SJCRH30 (cell line): ENCODE measurements at regions not wholly inside any gene's neighbourhood (a gene's known extent, or its start where the extent isn't known, plus 50 kb on each side); places are given as distances from the start of the nearest gene placed in this dataset.

Experiments
- DNase-seq, 2 experiments: peaks; one replicate each; pipeline ENCODE4 v3.0.0-alpha.2; 2015 to 2020
- H3K27ac ChIP-seq: fragments of 250-450 bp; sonication (Bioruptor Pico); 2 replicates; pipeline ENCODE4 v1.5.1; 2020; ENCODE audit warnings: mild to moderate bottlenecking, moderate library complexity
- H3K27me3 ChIP-seq: fragments of 250-450 bp; sonication (Bioruptor Pico); 2 replicates; pipeline ENCODE4 v1.5.1; 2020; ENCODE audit warnings: mild to moderate bottlenecking, moderate library complexity
- H3K36me3 ChIP-seq: fragments of 250-450 bp; sonication (Bioruptor Pico); 2 replicates; pipeline ENCODE4 v1.5.1; 2020; ENCODE audit warnings: mild to moderate bottlenecking, moderate library complexity
- H3K4me1 ChIP-seq: fragments of 250-450 bp; sonication (Bioruptor Pico); 2 replicates; pipeline ENCODE4 v1.5.1; 2020; ENCODE audit warnings: mild to moderate bottlenecking, moderate library complexity
- H3K4me3 ChIP-seq: fragments of 250-450 bp; sonication (Bioruptor Pico); 2 replicates; pipeline ENCODE4 v1.5.1; 2020; ENCODE audit warnings: mild to moderate bottlenecking, moderate library complexity
- H3K9me3 ChIP-seq: fragments of 250-450 bp; sonication (Bioruptor Pico); replicated peaks from 2 replicates; pipeline ENCODE4 v1.5.1; 2020; ENCODE audit warnings: mild to moderate bottlenecking, moderate library complexity

GRCh38 chr15:39465843-39466749 lies 114.8 kb upstream of the THBS1 start:
- H3K27ac ChIP-seq = no peak overlapping the region

GRCh38 chr15:39466750-39467105 lies 114.2 kb upstream of the THBS1 start:
- 0 out of 2 replicates have a peak, but pooled peaks cover 3% of the 10 kb centered on the region for H3K9me3 ChIP-seq
- no peaks in the 10 kb centered on the region for H3K27me3 ChIP-seq
- H3K27ac ChIP-seq = no peak overlapping the region
- H3K4me3 ChIP-seq = no peak overlapping the region
- no peak for DNase-seq
- H3K4me1 ChIP-seq = peaks cover 4% of the 10 kb centered on the region
- H3K36me3 ChIP-seq = no peaks in the 10 kb centered on the region

More at GRCh38 chr15:39465843-39466749, 114.8 kb upstream of the THBS1 start:
- H3K4me1 ChIP-seq = peaks cover 10% of the 10 kb centered on the region
- DNase-seq = no peak
- H3K27me3 ChIP-seq = no peaks in the 10 kb centered on the region
- 0 out of 2 replicates have a peak, but pooled peaks cover 3% of the 10 kb centered on the region for H3K9me3 ChIP-seq
- H3K36me3 ChIP-seq = no peaks in the 10 kb centered on the region
- H3K4me3 ChIP-seq = no peak overlapping the region

GRCh38 chr15:39468331-39468730 lies 112.5 kb upstream of the THBS1 start:
- H3K27me3 ChIP-seq = no peaks in the 10 kb centered on the region
- H3K9me3 ChIP-seq = 0 out of 2 replicates have a peak, but pooled peaks cover 3% of the 10 kb centered on the region
- H3K4me3 ChIP-seq = no peak overlapping the region
- no peaks in the 10 kb centered on the region for H3K36me3 ChIP-seq
- H3K27ac ChIP-seq = no peak overlapping the region
- no peaks in the 10 kb centered on the region; the same call in 1 of the 2 replicates for H3K4me1 ChIP-seq
- DNase-seq = no peak

- H3K27me3 ChIP-seq = no peaks in the 10 kb centered on the region
- no peaks in the 10 kb centered on the region; the same call in 1 of the 2 replicates for H3K4me1 ChIP-seq
- no peaks in the 10 kb centered on the region for H3K9me3 ChIP-seq
- no peak overlapping the region for H3K4me3 ChIP-seq
- no peaks in the 10 kb centered on the region for H3K36me3 ChIP-seq
- no peak overlapping the region for H3K27ac ChIP-seq
- no peak for DNase-seq
Measured at GRCh38 chr15:39468828-39469227, 112.1 kb upstream of the THBS1 start.

GRCh38 chr15:39471785-39472574 lies 108.9 kb upstream of the THBS1 start:
- H3K27ac ChIP-seq = no peak overlapping the region
- no peaks in the 10 kb centered on the region for H3K36me3 ChIP-seq
- no peak overlapping the region for H3K4me3 ChIP-seq
- no peaks in the 10 kb centered on the region for H3K27me3 ChIP-seq
- DNase-seq = no peak
- no peaks in the 10 kb centered on the region for H3K9me3 ChIP-seq
- no peaks in the 10 kb centered on the region; the same call in 1 of the 2 replicates for H3K4me1 ChIP-seq

GRCh38 chr15:39472621-39473297 lies 108.1 kb upstream of the THBS1 start:
- H3K4me1 ChIP-seq = no peaks in the 10 kb centered on the region; the same call in 1 of the 2 replicates
- H3K27me3 ChIP-seq = no peaks in the 10 kb centered on the region
- H3K4me3 ChIP-seq = no peak overlapping the region
- no peaks in the 10 kb centered on the region for H3K9me3 ChIP-seq
- H3K27ac ChIP-seq = no peak overlapping the region
- no peak for DNase-seq
- no peaks in the 10 kb centered on the region for H3K36me3 ChIP-seq

GRCh38 chr15:39473298-39473947 lies 107.5 kb upstream of the THBS1 start:
- H3K4me1 ChIP-seq = no peaks in the 10 kb centered on the region; the same call in 1 of the 2 replicates
- peak; percentile 19 to 39 for DNase-seq
- no peaks in the 10 kb centered on the region for H3K36me3 ChIP-seq
- no peaks in the 10 kb centered on the region for H3K27me3 ChIP-seq
- no peak overlapping the region for H3K4me3 ChIP-seq
- no peak overlapping the region for H3K27ac ChIP-seq
- no peaks in the 10 kb centered on the region for H3K9me3 ChIP-seq

GRCh38 chr15:39474657-39475056 lies 106.2 kb upstream of the THBS1 start:
- H3K36me3 ChIP-seq = no peaks in the 10 kb centered on the region
- DNase-seq = no peak
- H3K27me3 ChIP-seq = no peaks in the 10 kb centered on the region
- H3K4me3 ChIP-seq = no peak overlapping the region
- H3K9me3 ChIP-seq = no peaks in the 10 kb centered on the region
- H3K27ac ChIP-seq = no peak overlapping the region
- H3K4me1 ChIP-seq = no peaks in the 10 kb centered on the region; the same call in 1 of the 2 replicates

- H3K36me3 ChIP-seq = no peaks in the 10 kb centered on the region
- H3K9me3 ChIP-seq = 0 out of 2 replicates have a peak, but pooled peaks cover 2% of the 10 kb centered on the region
- H3K4me3 ChIP-seq = no peak overlapping the region
- no peak overlapping the region for H3K27ac ChIP-seq
- no peaks in the 10 kb centered on the region for H3K4me1 ChIP-seq
- DNase-seq = no peak
- H3K27me3 ChIP-seq = no peaks in the 10 kb centered on the region
Measured at GRCh38 chr15:39478996-39479395, 101.9 kb upstream of the THBS1 start.

GRCh38 chr15:39479911-39480310 lies 101.0 kb upstream of the THBS1 start:
- H3K9me3 ChIP-seq = 0 out of 2 replicates have a peak, but pooled peaks cover 2% of the 10 kb centered on the region
- DNase-seq = no peak
- H3K36me3 ChIP-seq = no peaks in the 10 kb centered on the region
- H3K27me3 ChIP-seq = no peaks in the 10 kb centered on the region
- no peak overlapping the region for H3K27ac ChIP-seq
- H3K4me3 ChIP-seq = no peak overlapping the region
- H3K4me1 ChIP-seq = no peaks in the 10 kb centered on the region

- H3K27ac ChIP-seq = no peak overlapping the region
- no peaks in the 10 kb centered on the region for H3K27me3 ChIP-seq
- H3K9me3 ChIP-seq = 0 out of 2 replicates have a peak, but pooled peaks cover 2% of the 10 kb centered on the region
- no peaks in the 10 kb centered on the region for H3K4me1 ChIP-seq
- H3K36me3 ChIP-seq = no peaks in the 10 kb centered on the region
- no peak overlapping the region for H3K4me3 ChIP-seq
- no peak for DNase-seq
Measured at GRCh38 chr15:39482459-39482858, 98.4 kb upstream of the THBS1 start.

- DNase-seq = no peak
- H3K4me1 ChIP-seq = no peaks in the 10 kb centered on the region
- H3K27ac ChIP-seq = no peak overlapping the region
- no peaks in the 10 kb centered on the region for H3K27me3 ChIP-seq
- 0 out of 2 replicates have a peak, but pooled peaks cover 2% of the 10 kb centered on the region for H3K9me3 ChIP-seq
- H3K36me3 ChIP-seq = no peaks in the 10 kb centered on the region
- H3K4me3 ChIP-seq = no peak overlapping the region
Measured at GRCh38 chr15:39486621-39487457, 94.0 kb upstream of the THBS1 start.

- no peak for DNase-seq
- 0 out of 2 replicates have a peak, but pooled peaks cover 1% of the 10 kb centered on the region for H3K9me3 ChIP-seq
- H3K4me3 ChIP-seq = no peak overlapping the region
- H3K4me1 ChIP-seq = no peaks in the 10 kb centered on the region
- no peak overlapping the region for H3K27ac ChIP-seq
- H3K27me3 ChIP-seq = no peaks in the 10 kb centered on the region
- no peaks in the 10 kb centered on the region for H3K36me3 ChIP-seq
Measured at GRCh38 chr15:39487458-39487735, 93.5 kb upstream of the THBS1 start.

GRCh38 chr15:39488516-39488915 lies 92.4 kb upstream of the THBS1 start:
- DNase-seq = no peak
- H3K27ac ChIP-seq = no peak overlapping the region

More at GRCh38 chr15:39488516-39488915, 92.4 kb upstream of the THBS1 start:
- Histone ChIP-seq H3K27me3 (no peaks in the 10 kb centered on the region), H3K9me3 (no peaks in the 10 kb centered on the region), H3K4me3 (no peak overlapping the region), H3K4me1 (no peaks in the 10 kb centered on the region), H3K36me3 (no peaks in the 10 kb centered on the region)
